ENCODE measurements at regions not wholly inside any gene's neighbourhood (a gene's known extent, or its start where the extent isn't known, plus 50 kb on each side); places are given as distances from the start of the nearest gene placed in this dataset.

DNA sequence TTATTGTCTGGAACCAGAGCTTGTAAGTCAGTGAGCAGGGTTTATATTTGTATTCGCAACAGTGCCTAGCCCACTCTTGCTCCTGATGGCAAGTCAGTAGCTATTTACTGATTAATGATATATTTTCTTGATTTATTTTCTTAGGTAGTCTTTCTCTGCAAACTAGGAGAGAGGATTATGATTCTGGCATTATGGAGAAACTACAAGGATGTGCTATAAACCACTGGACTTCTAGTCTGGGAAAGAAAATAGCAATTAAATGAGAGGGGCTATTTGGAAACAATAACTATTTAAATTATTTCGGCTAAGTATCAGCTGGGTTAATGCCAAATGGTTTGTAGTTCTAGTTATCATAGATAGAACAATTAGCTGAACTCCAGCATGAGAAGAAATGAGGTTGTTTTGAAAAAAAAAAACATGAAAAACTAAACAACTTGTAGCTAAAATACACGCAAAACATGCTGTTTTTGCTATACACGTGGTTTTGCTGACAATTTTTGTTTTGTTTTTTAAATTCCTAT, 304.9 kb upstream of the TCF21 start:
- H3K4me3 ChIP-seq, result no peak overlapping the region
- no peak for DNase-seq (ENCODE audit: low spot score in 2 of 2)
- TF ChIP-seq, protein P1, sequence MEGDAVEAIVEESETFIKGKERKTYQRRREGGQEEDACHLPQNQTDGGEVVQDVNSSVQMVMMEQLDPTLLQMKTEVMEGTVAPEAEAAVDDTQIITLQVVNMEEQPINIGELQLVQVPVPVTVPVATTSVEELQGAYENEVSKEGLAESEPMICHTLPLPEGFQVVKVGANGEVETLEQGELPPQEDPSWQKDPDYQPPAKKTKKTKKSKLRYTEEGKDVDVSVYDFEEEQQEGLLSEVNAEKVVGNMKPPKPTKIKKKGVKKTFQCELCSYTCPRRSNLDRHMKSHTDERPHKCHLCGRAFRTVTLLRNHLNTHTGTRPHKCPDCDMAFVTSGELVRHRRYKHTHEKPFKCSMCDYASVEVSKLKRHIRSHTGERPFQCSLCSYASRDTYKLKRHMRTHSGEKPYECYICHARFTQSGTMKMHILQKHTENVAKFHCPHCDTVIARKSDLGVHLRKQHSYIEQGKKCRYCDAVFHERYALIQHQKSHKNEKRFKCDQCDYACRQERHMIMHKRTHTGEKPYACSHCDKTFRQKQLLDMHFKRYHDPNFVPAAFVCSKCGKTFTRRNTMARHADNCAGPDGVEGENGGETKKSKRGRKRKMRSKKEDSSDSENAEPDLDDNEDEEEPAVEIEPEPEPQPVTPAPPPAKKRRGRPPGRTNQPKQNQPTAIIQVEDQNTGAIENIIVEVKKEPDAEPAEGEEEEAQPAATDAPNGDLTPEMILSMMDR (IDR thresholded peaks at IDR 0.05), result no peak

GRCh38 chr6:133584823-133585222, 304.1 kb upstream of the TCF21 start:
- Histone ChIP-seq H3K27me3 (no peaks in the 10 kb centered on the region), H3K36me3 (no peaks in the 10 kb centered on the region), H3K27ac (no peak overlapping the region), H3K4me3 (no peak overlapping the region), H3K9me3 (no peaks in the 10 kb centered on the region), H3K4me1 (no peaks in the 10 kb centered on the region)
- intact Hi-C loops (cut with DNase I), result no loop called here
- DNase-seq (ENCODE audit: low spot score in 2 of 2), result no peak
- TF ChIP-seq, protein P1 (IDR thresholded peaks at IDR 0.05), result no peak

More for the DNA sequence above, 304.9 kb upstream of the TCF21 start:
- Histone ChIP-seq H3K27me3 (no peaks in the 10 kb centered on the region), H3K27ac (no peak overlapping the region), H3K36me3 (no peaks in the 10 kb centered on the region), H3K4me1 (no peaks in the 10 kb centered on the region), H3K9me3 (no peaks in the 10 kb centered on the region)
- intact Hi-C loops (cut with DNase I), result no loop called here

GRCh38 chr6:133585978-133586377, 302.9 kb upstream of the TCF21 start:
- Histone ChIP-seq H3K4me3 (no peak overlapping the region), H3K9me3 (no peaks in the 10 kb centered on the region), H3K36me3 (no peaks in the 10 kb centered on the region), H3K27me3 (no peaks in the 10 kb centered on the region), H3K27ac (no peak overlapping the region), H3K4me1 (no peaks in the 10 kb centered on the region)
- no peak for DNase-seq (ENCODE audit: low spot score in 2 of 2)
- TF ChIP-seq, protein P1 (IDR thresholded peaks at IDR 0.05), result no peak
- intact Hi-C loops (cut with DNase I), result no loop called here

DNA sequence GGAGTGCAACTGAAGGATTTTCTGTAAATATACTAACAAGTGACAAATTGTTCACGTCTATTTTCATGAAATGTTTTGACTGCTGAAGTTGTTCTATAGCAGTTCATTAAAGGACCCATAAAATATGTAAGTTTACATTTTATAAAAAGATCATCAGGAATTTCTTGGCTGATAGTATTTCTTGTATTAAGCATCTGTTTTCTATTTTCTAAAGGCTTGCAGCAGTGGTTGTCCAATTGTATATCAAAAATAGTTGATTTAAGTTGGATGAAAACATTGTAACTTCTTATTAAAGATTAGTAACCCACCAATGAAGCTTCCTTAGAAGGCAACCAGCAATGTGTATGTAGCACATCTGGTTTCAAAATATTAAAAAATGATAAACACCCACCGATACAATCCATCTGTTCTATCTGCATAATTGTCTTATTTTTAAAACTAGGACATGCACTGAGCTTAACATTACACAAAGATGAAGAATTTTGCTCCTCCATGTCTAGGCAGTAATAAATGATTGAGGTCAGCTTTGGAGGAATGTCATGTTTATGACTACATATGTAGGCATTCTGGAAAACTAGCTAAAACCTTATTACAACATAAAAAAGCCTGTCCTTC, 301.3 kb upstream of the TCF21 start:
- H3K4me3 ChIP-seq, result no peak overlapping the region
- no peak overlapping the region for H3K27ac ChIP-seq
- intact Hi-C loops (cut with DNase I), result no loop called here
- H3K27me3 ChIP-seq, result no peaks in the 10 kb centered on the region
- H3K4me1 ChIP-seq, result no peaks in the 10 kb centered on the region
- TF ChIP-seq, protein P1 (IDR thresholded peaks at IDR 0.05), result no peak
- H3K9me3 ChIP-seq, result no peaks in the 10 kb centered on the region
- no peaks in the 10 kb centered on the region for H3K36me3 ChIP-seq
- no peak for DNase-seq (ENCODE audit: low spot score in 2 of 2)

GRCh38 chr6:133590196-133590595, 298.7 kb upstream of the TCF21 start:
- H3K4me1 ChIP-seq, result no peaks in the 10 kb centered on the region
- H3K4me3 ChIP-seq, result no peak overlapping the region
- intact Hi-C loops (cut with DNase I), result no loop called here
- no peaks in the 10 kb centered on the region for H3K36me3 ChIP-seq
- no peaks in the 10 kb centered on the region for H3K27me3 ChIP-seq
- H3K27ac ChIP-seq, result no peak overlapping the region
- no peaks in the 10 kb centered on the region for H3K9me3 ChIP-seq
- no peak for DNase-seq (ENCODE audit: low spot score in 2 of 2)
- TF ChIP-seq, protein P1 (IDR thresholded peaks at IDR 0.05), result no peak

DNA sequence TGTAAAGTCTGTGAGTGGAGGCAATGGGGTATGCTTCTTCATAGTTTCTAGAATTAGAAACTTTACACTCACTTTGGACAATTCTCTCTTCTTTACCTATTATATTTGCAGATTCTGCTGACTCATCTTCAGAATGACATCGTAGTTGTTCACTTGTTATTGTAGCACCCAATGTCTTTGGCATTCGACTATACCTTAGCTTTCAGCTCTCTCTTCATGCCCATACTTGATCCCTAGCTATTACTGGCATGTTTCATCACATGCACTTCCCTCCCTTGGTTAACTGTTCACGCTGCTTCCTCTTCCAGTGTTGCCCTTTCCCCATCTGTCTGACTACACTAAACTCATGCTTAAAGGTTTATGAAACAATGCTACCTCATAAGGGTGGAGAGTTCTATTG, 298.1 kb upstream of the TCF21 start:
- no peaks in the 10 kb centered on the region for H3K36me3 ChIP-seq
- H3K27me3 ChIP-seq, result no peaks in the 10 kb centered on the region
- no peak overlapping the region for H3K27ac ChIP-seq
- TF ChIP-seq, protein P1 (IDR thresholded peaks at IDR 0.05), result no peak
- H3K9me3 ChIP-seq, result no peaks in the 10 kb centered on the region
- no peak overlapping the region for H3K4me3 ChIP-seq
- no peak for DNase-seq (ENCODE audit: low spot score in 2 of 2)
- H3K4me1 ChIP-seq, result no peaks in the 10 kb centered on the region
- intact Hi-C loops (cut with DNase I), result no loop called here

Measured in ascending aorta (tissue), 2 donors.